ENCODE measurements at regions not wholly inside any gene's neighbourhood (a gene's known extent, or its start where the extent isn't known, plus 50 kb on each side); places are given as distances from the start of the nearest gene placed in this dataset.

DNA sequence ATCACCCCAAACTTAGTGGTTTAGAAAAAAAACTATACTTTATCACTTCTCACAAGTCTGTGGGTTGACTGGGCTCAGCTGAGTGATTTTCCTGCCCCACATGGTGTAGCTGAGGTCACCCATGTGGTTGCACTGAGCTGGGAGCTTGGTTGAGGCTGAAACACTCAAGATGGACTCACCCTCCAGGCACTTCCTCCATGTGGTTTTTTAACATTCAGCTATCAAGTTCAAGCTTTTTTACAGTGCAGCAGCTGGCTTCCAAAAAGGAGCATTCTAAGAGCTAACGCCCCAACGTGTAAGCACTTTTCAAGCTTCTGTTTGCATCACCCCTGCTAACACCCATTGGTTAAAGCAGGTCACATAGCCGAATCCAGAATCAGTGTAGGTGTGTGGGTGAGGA is 105.9 kb upstream of the CREB1 start:
- Histone ChIP-seq H3K79me2 (ENCODE audit: low read depth) (no peaks in the 10 kb centered on the region), H3K4me3 (no peak overlapping the region), H3K4me1 (replicated peaks; ENCODE audit: insufficient read depth) (no peaks in the 10 kb centered on the region), H3K36me3 (ENCODE audit: low read depth) (no peaks in the 10 kb centered on the region), H3K9me3 (ENCODE audit: insufficient read depth, low read depth) (no peaks in the 10 kb centered on the region), H3F3A (ENCODE audit: insufficient read depth, low read depth) (no peaks in the 10 kb centered on the region), H3K9me2 (ENCODE audit: insufficient read depth) (no peaks in the 10 kb centered on the region), H3K27me3 (ENCODE audit: insufficient read depth, low read depth) (no peaks in the 10 kb centered on the region), H3K4me2 (no peak overlapping the region), H2AFZ (no peak overlapping the region), H3K27ac (no peak overlapping the region), H4K20me1 (ENCODE audit: insufficient read depth) (no peaks in the 10 kb centered on the region)
- ChIA-PET CTCF (no interaction called here), POLR2A (ENCODE audit: unreplicated experiment) (no interaction called here)
- BruUV-seq (replicated peaks) = no TSS peak
- intact Hi-C loops (cut with micrococcal nuclease; ENCODE audit: unreplicated experiment) = no loop called here
- no peak for DNase-seq
- TF ChIP-seq, protein P1, sequence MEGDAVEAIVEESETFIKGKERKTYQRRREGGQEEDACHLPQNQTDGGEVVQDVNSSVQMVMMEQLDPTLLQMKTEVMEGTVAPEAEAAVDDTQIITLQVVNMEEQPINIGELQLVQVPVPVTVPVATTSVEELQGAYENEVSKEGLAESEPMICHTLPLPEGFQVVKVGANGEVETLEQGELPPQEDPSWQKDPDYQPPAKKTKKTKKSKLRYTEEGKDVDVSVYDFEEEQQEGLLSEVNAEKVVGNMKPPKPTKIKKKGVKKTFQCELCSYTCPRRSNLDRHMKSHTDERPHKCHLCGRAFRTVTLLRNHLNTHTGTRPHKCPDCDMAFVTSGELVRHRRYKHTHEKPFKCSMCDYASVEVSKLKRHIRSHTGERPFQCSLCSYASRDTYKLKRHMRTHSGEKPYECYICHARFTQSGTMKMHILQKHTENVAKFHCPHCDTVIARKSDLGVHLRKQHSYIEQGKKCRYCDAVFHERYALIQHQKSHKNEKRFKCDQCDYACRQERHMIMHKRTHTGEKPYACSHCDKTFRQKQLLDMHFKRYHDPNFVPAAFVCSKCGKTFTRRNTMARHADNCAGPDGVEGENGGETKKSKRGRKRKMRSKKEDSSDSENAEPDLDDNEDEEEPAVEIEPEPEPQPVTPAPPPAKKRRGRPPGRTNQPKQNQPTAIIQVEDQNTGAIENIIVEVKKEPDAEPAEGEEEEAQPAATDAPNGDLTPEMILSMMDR (conservative IDR thresholded peaks at IDR 0.05) = no peak
- TF ChIP-seq EZH2 (IDR thresholded peaks at IDR 0.05; ENCODE audit: low read depth) = no peak

DNA sequence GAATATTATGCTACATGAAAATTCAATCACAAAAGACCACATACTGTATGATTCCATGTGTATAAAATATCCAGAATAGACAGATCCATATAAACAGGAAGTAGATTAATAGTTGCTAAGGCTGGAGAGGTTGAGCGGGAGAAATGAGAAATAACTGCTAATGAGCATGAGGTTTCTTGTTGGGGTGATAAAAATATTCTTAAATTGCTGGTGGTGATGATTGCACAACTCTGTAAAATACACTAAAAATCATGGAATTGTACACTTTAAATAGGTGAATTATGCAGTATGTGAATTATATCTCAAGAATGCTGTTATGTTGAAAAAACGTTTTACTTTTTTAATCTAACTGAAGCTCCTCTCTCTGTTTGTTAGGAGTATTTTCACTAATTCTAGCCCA is 101.8 kb upstream of the CREB1 start:
- no peak overlapping the region for H3K27ac ChIP-seq
- no peak for DNase-seq
- H3K79me2 ChIP-seq (ENCODE audit: low read depth) = no peaks in the 10 kb centered on the region
- H3K9me3 ChIP-seq (ENCODE audit: insufficient read depth, low read depth) = no peaks in the 10 kb centered on the region
- no peaks in the 10 kb centered on the region for H3F3A ChIP-seq (ENCODE audit: insufficient read depth, low read depth)
- no peaks in the 10 kb centered on the region for H3K4me1 ChIP-seq (replicated peaks; ENCODE audit: insufficient read depth)
- H3K27me3 ChIP-seq (ENCODE audit: insufficient read depth, low read depth) = no peaks in the 10 kb centered on the region
- intact Hi-C loops (cut with micrococcal nuclease; ENCODE audit: unreplicated experiment) = no loop called here
- H4K20me1 ChIP-seq (ENCODE audit: insufficient read depth) = no peaks in the 10 kb centered on the region
- POLR2A ChIA-PET (ENCODE audit: unreplicated experiment) = no interaction called here
- H3K9me2 ChIP-seq (ENCODE audit: insufficient read depth) = no peaks in the 10 kb centered on the region
- H3K4me3 ChIP-seq = no peak overlapping the region
- no TSS peak for BruUV-seq (replicated peaks)
- H2AFZ ChIP-seq = no peak overlapping the region
- CTCF ChIA-PET = no interaction called here
- H3K4me2 ChIP-seq = no peak overlapping the region
- no peak for TF ChIP-seq EZH2 (IDR thresholded peaks at IDR 0.05; ENCODE audit: low read depth)
- TF ChIP-seq, protein P1 (conservative IDR thresholded peaks at IDR 0.05) = no peak
- no peaks in the 10 kb centered on the region for H3K36me3 ChIP-seq (ENCODE audit: low read depth)

DNA sequence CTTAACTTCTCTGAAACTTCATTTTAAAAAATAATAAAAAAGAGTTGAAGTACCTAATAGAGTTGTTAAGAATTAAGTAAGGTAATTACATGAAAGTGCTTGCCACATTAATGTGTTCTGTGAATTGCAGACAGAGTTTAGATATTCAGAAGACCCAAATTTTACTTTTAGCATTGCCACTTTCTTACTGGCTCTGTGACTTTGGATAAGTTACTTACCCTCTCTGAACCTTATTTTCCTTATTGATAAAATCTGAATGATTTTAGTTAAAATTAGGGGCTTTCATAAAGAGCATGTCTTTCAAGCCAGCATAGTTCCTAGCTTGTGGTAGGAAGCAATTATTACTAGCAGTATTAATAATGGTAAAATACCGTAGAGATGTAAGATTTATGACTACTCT is 101.2 kb upstream of the CREB1 start:
- Histone ChIP-seq H3K9me2 (ENCODE audit: insufficient read depth) (no peaks in the 10 kb centered on the region), H3K9me3 (ENCODE audit: insufficient read depth, low read depth) (no peaks in the 10 kb centered on the region), H3K27ac (no peak overlapping the region), H3K4me3 (no peak overlapping the region), H3K36me3 (ENCODE audit: low read depth) (no peaks in the 10 kb centered on the region), H3K79me2 (ENCODE audit: low read depth) (no peaks in the 10 kb centered on the region), H3K4me2 (no peak overlapping the region), H3K4me1 (replicated peaks; ENCODE audit: insufficient read depth) (no peaks in the 10 kb centered on the region), H3F3A (ENCODE audit: insufficient read depth, low read depth) (no peaks in the 10 kb centered on the region), H2AFZ (no peak overlapping the region), H4K20me1 (ENCODE audit: insufficient read depth) (no peaks in the 10 kb centered on the region), H3K27me3 (ENCODE audit: insufficient read depth, low read depth) (no peaks in the 10 kb centered on the region)
- BruUV-seq (replicated peaks) = no TSS peak
- ChIA-PET POLR2A (ENCODE audit: unreplicated experiment) (no interaction called here), CTCF (no interaction called here)
- intact Hi-C loops (cut with micrococcal nuclease; ENCODE audit: unreplicated experiment) = no loop called here
- DNase-seq = no peak
- TF ChIP-seq EZH2 (IDR thresholded peaks at IDR 0.05; ENCODE audit: low read depth) = no peak
- TF ChIP-seq, protein P1 (conservative IDR thresholded peaks at IDR 0.05) = no peak

All from PC-9 (cell line).